ENCODE measurements at regions not wholly inside any gene's neighbourhood (a gene's known extent, or its start where the extent isn't known, plus 50 kb on each side); places are given as distances from the start of the nearest gene placed in this dataset.

DNA sequence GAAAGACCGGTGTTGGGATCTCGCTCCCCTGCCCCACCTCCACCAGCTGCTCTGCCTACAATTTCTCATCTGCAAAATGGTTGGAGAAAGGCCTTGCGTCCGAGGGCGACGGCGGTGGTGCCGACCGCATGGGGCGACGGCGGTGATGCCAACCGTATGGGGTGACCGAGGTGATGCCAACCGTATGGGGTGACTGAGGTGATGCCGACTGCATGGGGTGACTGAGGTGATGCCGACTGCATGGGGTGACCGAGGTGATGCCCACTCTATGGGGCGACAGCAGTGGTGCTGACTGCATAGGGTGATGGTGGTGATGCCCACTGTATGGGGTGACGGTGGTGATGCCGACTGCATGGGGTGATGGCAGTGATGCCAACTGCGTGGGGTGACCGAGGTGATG, 171.0 kb downstream of the OLFM1 start:
- TF ChIP-seq, protein P1, sequence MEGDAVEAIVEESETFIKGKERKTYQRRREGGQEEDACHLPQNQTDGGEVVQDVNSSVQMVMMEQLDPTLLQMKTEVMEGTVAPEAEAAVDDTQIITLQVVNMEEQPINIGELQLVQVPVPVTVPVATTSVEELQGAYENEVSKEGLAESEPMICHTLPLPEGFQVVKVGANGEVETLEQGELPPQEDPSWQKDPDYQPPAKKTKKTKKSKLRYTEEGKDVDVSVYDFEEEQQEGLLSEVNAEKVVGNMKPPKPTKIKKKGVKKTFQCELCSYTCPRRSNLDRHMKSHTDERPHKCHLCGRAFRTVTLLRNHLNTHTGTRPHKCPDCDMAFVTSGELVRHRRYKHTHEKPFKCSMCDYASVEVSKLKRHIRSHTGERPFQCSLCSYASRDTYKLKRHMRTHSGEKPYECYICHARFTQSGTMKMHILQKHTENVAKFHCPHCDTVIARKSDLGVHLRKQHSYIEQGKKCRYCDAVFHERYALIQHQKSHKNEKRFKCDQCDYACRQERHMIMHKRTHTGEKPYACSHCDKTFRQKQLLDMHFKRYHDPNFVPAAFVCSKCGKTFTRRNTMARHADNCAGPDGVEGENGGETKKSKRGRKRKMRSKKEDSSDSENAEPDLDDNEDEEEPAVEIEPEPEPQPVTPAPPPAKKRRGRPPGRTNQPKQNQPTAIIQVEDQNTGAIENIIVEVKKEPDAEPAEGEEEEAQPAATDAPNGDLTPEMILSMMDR (IDR thresholded peaks at IDR 0.05): no peak
- no peak for TF ChIP-seq POLR2A (IDR thresholded peaks at IDR 0.05)

All from right lobe of liver (tissue), 4 donors.